ENCODE measurements at regions not wholly inside any gene's neighbourhood (a gene's known extent, or its start where the extent isn't known, plus 50 kb on each side); places are given as distances from the start of the nearest gene placed in this dataset.

GRCh38 chr7:45509222-45509621 lies 64.9 kb upstream of the ADCY1 start:
- Mint-ChIP-seq H3K4me1 (no peaks in the 10 kb centered on the region), H3K4me3 (no peak overlapping the region), H3K27me3 (ENCODE audit: low read depth in 3 of 3) (peaks cover 0 to 4% (median under 1%) of the 10 kb centered on the region in 3 donors), H3K27ac (no peak overlapping the region), H3K9me3 (peaks cover 31 to 59% (median 45%) of the 10 kb centered on the region in 7 donors), H3K36me3 (no peaks in the 10 kb centered on the region)
- no peak overlapping the region for H3K4me3 ChIP-seq (replicated peaks in 1 of 3; ENCODE audit: low read depth in 2 of 3, low read length in 3 of 3)
- H3K9ac ChIP-seq (ENCODE audit: insufficient read depth, low read length, poor library complexity, severe bottlenecking) = no peak overlapping the region
- intact Hi-C loops (cut with micrococcal nuclease) = no loop called here
- no peaks in the 10 kb centered on the region for H3K4me1 ChIP-seq (ENCODE audit: control insufficient read depth in 1 of 2, insufficient read depth in 2 of 2, low read length in 2 of 2)
- no peak for TF ChIP-seq CTCF (IDR thresholded peaks at IDR 0.05)
- H3K4me2 ChIP-seq (replicated peaks; ENCODE audit: extremely low read depth, low read length, poor library complexity, severe bottlenecking) = no peak overlapping the region
- no peaks in the 10 kb centered on the region for H3K36me3 ChIP-seq (replicated peaks in 1 of 2; ENCODE audit: control insufficient read depth in 1 of 2, insufficient read depth in 2 of 2, low read length in 2 of 2)
- no peak overlapping the region for H3K27ac ChIP-seq (ENCODE audit: low read depth in 1 of 2, low read length in 2 of 2)
- H2AFZ ChIP-seq (ENCODE audit: insufficient read depth, low read depth, low read length, poor library complexity, severe bottlenecking) = no peak overlapping the region
- 80% methylated on average over 1 of the region's 2 CpGs for WGBS (ENCODE audit: insufficient coverage)
- no peaks in the 10 kb centered on the region for H3K79me2 ChIP-seq (ENCODE audit: insufficient read depth, low read length)
- H3K27me3 ChIP-seq (ENCODE audit: control insufficient read depth in 2 of 2, insufficient read depth in 2 of 2, low read length in 2 of 2) = no peaks in the 10 kb centered on the region
- H3K9me3 ChIP-seq (replicated peaks in 1 of 2; ENCODE audit: control insufficient read depth in 1 of 2, insufficient read depth in 1 of 2, low read length in 2 of 2) = peaks cover 51 to 53% of the 10 kb centered on the region in 2 donors
- no peak for DNase-seq
- H4K20me1 ChIP-seq (ENCODE audit: insufficient read depth, low read length) = no peaks in the 10 kb centered on the region

- peaks cover 9 to 40% (median 22%) of the 10 kb centered on the region in 7 donors for H3K9me3 Mint-ChIP-seq
- no peak for DNase-seq
- Histone ChIP-seq H3K4me1 (ENCODE audit: control insufficient read depth in 1 of 2, insufficient read depth in 2 of 2, low read length in 2 of 2) (no peaks in the 10 kb centered on the region), H3K4me3 (replicated peaks in 1 of 3; ENCODE audit: low read depth in 2 of 3, low read length in 3 of 3) (no peak overlapping the region), H2AFZ (ENCODE audit: insufficient read depth, low read depth, low read length, poor library complexity, severe bottlenecking) (no peak overlapping the region), H3K27ac (ENCODE audit: low read depth in 1 of 2, low read length in 2 of 2) (no peak overlapping the region), H3K27me3 (ENCODE audit: control insufficient read depth in 2 of 2, insufficient read depth in 2 of 2, low read length in 2 of 2) (no peaks in the 10 kb centered on the region), H3K9ac (ENCODE audit: insufficient read depth, low read length, poor library complexity, severe bottlenecking) (no peak overlapping the region), H4K20me1 (ENCODE audit: insufficient read depth, low read length) (no peaks in the 10 kb centered on the region), H3K4me2 (replicated peaks; ENCODE audit: extremely low read depth, low read length, poor library complexity, severe bottlenecking) (no peak overlapping the region), H3K9me3 (replicated peaks in 1 of 2; ENCODE audit: control insufficient read depth in 1 of 2, insufficient read depth in 1 of 2, low read length in 2 of 2) (peaks cover 24 to 27% of the 10 kb centered on the region in 2 donors), H3K79me2 (ENCODE audit: insufficient read depth, low read length) (no peaks in the 10 kb centered on the region), H3K36me3 (replicated peaks in 1 of 2; ENCODE audit: control insufficient read depth in 1 of 2, insufficient read depth in 2 of 2, low read length in 2 of 2) (no peaks in the 10 kb centered on the region)
- intact Hi-C loops (cut with micrococcal nuclease) = no loop called here
- no peaks in the 10 kb centered on the region for H3K4me1 Mint-ChIP-seq
- peaks cover 0 to 4% (median 2%) of the 10 kb centered on the region in 3 donors for H3K27me3 Mint-ChIP-seq (ENCODE audit: low read depth in 3 of 3)
- 80% methylated on average over 3 of the region's 7 CpGs for WGBS (ENCODE audit: insufficient coverage)
- H3K27ac Mint-ChIP-seq = no peak overlapping the region
- H3K4me3 Mint-ChIP-seq = no peak overlapping the region
- H3K36me3 Mint-ChIP-seq = no peaks in the 10 kb centered on the region
- TF ChIP-seq CTCF (IDR thresholded peaks at IDR 0.05) = no peak
Measured at GRCh38 chr7:45511721-45512597, 62.2 kb upstream of the ADCY1 start.
